ENCODE measurements at regions not wholly inside any gene's neighbourhood (a gene's known extent, or its start where the extent isn't known, plus 50 kb on each side); places are given as distances from the start of the nearest gene placed in this dataset.

GRCh38 chr1:196075621-196076020, 532.6 kb downstream of the KCNT2 start:
- no peak for TF ChIP-seq CTCF (IDR thresholded peaks at IDR 0.05)
- no peak for TF ChIP-seq POLR2A (IDR thresholded peaks at IDR 0.05)

All from heart left ventricle (tissue), 13 donors.